H9 (cell line): ENCODE measurements at regions not wholly inside any gene's neighbourhood (a gene's known extent, or its start where the extent isn't known, plus 50 kb on each side); places are given as distances from the start of the nearest gene placed in this dataset.

Source experiments
- DNase-seq: peaks from one replicate; pipeline ENCODE4 v3.0.0-alpha.2; 2017
- H2AFZ ChIP-seq: one replicate; pipeline ENCODE4 v1.6.1; 2013; ENCODE audit warnings: mild to moderate bottlenecking, low read length, control low read depth, moderate library complexity
- H2AK5ac ChIP-seq: 2 replicates; pipeline ENCODE4 v1.6.1; 2013; ENCODE audit warnings: low read length, control low read depth, mixed read lengths; ENCODE audit not compliant: insufficient read length
- H2BK120ac ChIP-seq: one replicate; pipeline ENCODE4 v1.6.1; 2013; ENCODE audit warnings: low read depth, mild to moderate bottlenecking, low read length, control low read depth, inconsistent platforms; ENCODE audit not compliant: poor library complexity, severe bottlenecking
- H2BK12ac ChIP-seq: 2 replicates; pipeline ENCODE4 v1.6.1; 2013; ENCODE audit warnings: low read length, control low read depth, mixed read lengths, low read depth; ENCODE audit not compliant: insufficient read length
- H2BK15ac ChIP-seq: 2 replicates; pipeline ENCODE4 v1.6.1; 2013; ENCODE audit warnings: low read depth, low read length, control low read depth
- H2BK20ac ChIP-seq: one replicate; pipeline ENCODE4 v1.6.1; 2013; ENCODE audit warnings: low read depth, mild to moderate bottlenecking, low read length, control low read depth, inconsistent platforms; ENCODE audit not compliant: poor library complexity, severe bottlenecking
- H2BK5ac ChIP-seq: 2 replicates; pipeline ENCODE4 v1.6.1; 2013; ENCODE audit warnings: low read length, control low read depth, mixed read lengths; ENCODE audit not compliant: insufficient read length
- H3K14ac ChIP-seq: 2 replicates; pipeline ENCODE4 v1.6.1; 2013; ENCODE audit warnings: low read length, control low read depth; ENCODE audit not compliant: insufficient read depth
- H3K18ac ChIP-seq: 2 replicates; pipeline ENCODE4 v1.6.1; 2013; ENCODE audit warnings: low read depth, mild to moderate bottlenecking, mixed read lengths, low read length, control low read depth; ENCODE audit not compliant: insufficient read length
- H3K23ac ChIP-seq: 2 replicates; pipeline ENCODE4 v1.6.1; 2013; ENCODE audit warnings: low read length, control low read depth, mixed read lengths, low read depth; ENCODE audit not compliant: insufficient read length
- H3K23me2 ChIP-seq: 2 replicates; pipeline ENCODE4 v1.6.1; 2013; ENCODE audit warnings: low read depth, mild to moderate bottlenecking, mixed read lengths, low read length, control low read depth; ENCODE audit not compliant: insufficient read length, poor library complexity, severe bottlenecking
- H3K27ac ChIP-seq: 2 replicates; pipeline ENCODE4 v1.5.1; 2013; ENCODE audit warnings: low read length, control low read depth, mixed read lengths, low read depth; ENCODE audit not compliant: insufficient read length
- H3K27me3 ChIP-seq: 2 replicates; pipeline ENCODE4 v1.6.1; 2013; ENCODE audit warnings: low read length, control low read depth, inconsistent platforms; ENCODE audit not compliant: insufficient read depth
- H3K4ac ChIP-seq: 2 replicates; pipeline ENCODE4 v1.6.1; 2013; ENCODE audit warnings: low read depth, mild to moderate bottlenecking, control low read depth, inconsistent platforms, low read length, moderate library complexity
- H3K4me1 ChIP-seq: 2 replicates; pipeline ENCODE4 v1.6.1; 2013; ENCODE audit warnings: low read length, control low read depth, inconsistent platforms; ENCODE audit not compliant: insufficient read depth
- H3K4me2 ChIP-seq: 2 replicates; pipeline ENCODE4 v1.6.1; 2013; ENCODE audit warnings: low read length, control low read depth, mixed read lengths; ENCODE audit not compliant: insufficient read length, insufficient read depth
- H3K56ac ChIP-seq: 2 replicates; pipeline ENCODE4 v1.6.1; 2013; ENCODE audit warnings: low read depth, mild to moderate bottlenecking, mixed read lengths, low read length, control low read depth; ENCODE audit not compliant: insufficient read length
- H3K79me1 ChIP-seq: 2 replicates; pipeline ENCODE4 v1.6.1; 2013; ENCODE audit warnings: low read depth, mild to moderate bottlenecking, moderate library complexity, low read length, control low read depth, inconsistent platforms; ENCODE audit not compliant: insufficient read depth, poor library complexity, severe bottlenecking
- H3K79me2 ChIP-seq: 2 replicates; pipeline ENCODE4 v1.6.1; 2013; ENCODE audit warnings: low read length, control low read depth, inconsistent platforms; ENCODE audit not compliant: insufficient read depth
- H3K9ac ChIP-seq: 2 replicates; pipeline ENCODE4 v1.6.1; 2013; ENCODE audit warnings: low read length, control low read depth, mixed read lengths; ENCODE audit not compliant: insufficient read length; ENCODE audit errors: extremely low read depth
- H3K9me3 ChIP-seq: one replicate; pipeline ENCODE4 v1.6.1; 2013; ENCODE audit warnings: low read depth, low read length, inconsistent platforms; ENCODE audit not compliant: control insufficient read depth
- H3T11ph ChIP-seq: one replicate; pipeline ENCODE4 v1.6.1; 2013; ENCODE audit warnings: mild to moderate bottlenecking, low read length, control low read depth, inconsistent platforms
- H4K20me1 ChIP-seq: one replicate; pipeline ENCODE4 v1.6.1; 2013; ENCODE audit not compliant: control insufficient read depth, insufficient read length, insufficient read depth
- H4K5ac ChIP-seq: 2 replicates; pipeline ENCODE4 v1.6.1; 2013; ENCODE audit warnings: low read depth, mild to moderate bottlenecking, mixed read lengths, low read length, control low read depth; ENCODE audit not compliant: insufficient read length
- H4K8ac ChIP-seq: replicated peaks from 2 replicates; pipeline ENCODE4 v1.6.1; 2013; ENCODE audit warnings: low read length, control low read depth, mixed read lengths, low read depth; ENCODE audit not compliant: insufficient read length
- H4K91ac ChIP-seq: 2 replicates; pipeline ENCODE4 v1.6.1; 2013; ENCODE audit warnings: low read depth, mild to moderate bottlenecking, moderate library complexity, mixed read lengths, low read length, control low read depth; ENCODE audit not compliant: insufficient read length
- H3K27ac Mint-ChIP-seq, 3 experiments: 2 replicates in 2 of 3; 3 replicates in 1 of 3; pipeline ENCODE4 v1.8.0; 2020 to 2021; ENCODE audit warnings: mixed read lengths in 3 of 3, mild to moderate bottlenecking in 1 of 3, moderate library complexity in 1 of 3
- H3K27me3 Mint-ChIP-seq: 2 replicates; pipeline ENCODE4 v1.8.0; 2021; ENCODE audit warnings: low read depth, mild to moderate bottlenecking, moderate library complexity, mixed read lengths
- H3K36me3 Mint-ChIP-seq, 3 experiments: 2 replicates in 2 of 3; 3 replicates in 1 of 3; pipeline ENCODE4 v1.8.0; 2020 to 2021; ENCODE audit warnings: low read depth in 3 of 3, mixed read lengths in 3 of 3; ENCODE audit not compliant: insufficient read depth in 1 of 3
- H3K4me1 Mint-ChIP-seq, 2 experiments: 2 replicates each; pipeline ENCODE4 v1.8.0; 2020; ENCODE audit warnings: mixed read lengths in 2 of 2
- H3K4me3 Mint-ChIP-seq, 2 experiments: 2 replicates in 1 of 2; 3 replicates in 1 of 2; pipeline ENCODE4 v1.8.0; 2020 to 2021; ENCODE audit warnings: mild to moderate bottlenecking in 2 of 2, mixed read lengths in 2 of 2, moderate library complexity in 1 of 2
- H3K9me3 Mint-ChIP-seq, 2 experiments: 2 replicates in 1 of 2; 3 replicates in 1 of 2; pipeline ENCODE4 v1.8.0; 2020; ENCODE audit warnings: mild to moderate bottlenecking in 2 of 2, mixed read lengths in 2 of 2, moderate library complexity in 1 of 2
- CTCF ChIP-seq: fragments of 200-600 bp; sonication (generic); conservative IDR thresholded peaks from 3 replicates; pipeline ENCODE4 v1.8.0; 2021; ENCODE audit warnings: antibody characterized with exemption, mild to moderate bottlenecking
- WGBS: extraction: QIAGEN DNeasy Blood & Tissue Kit; methylation state at CpG from one replicate; pipeline ENCODE4 v1.1.7; 2013; ENCODE audit warnings: missing lambda C conversion rate, low lambda C conversion rate, mixed read lengths; ENCODE audit not compliant: insufficient read length; ENCODE audit errors: extremely low coverage; 5-methylcytosine and 5-hydroxymethylcytosine counted together

- H2BK12ac ChIP-seq: no peak overlapping the region
- H2AFZ ChIP-seq: no peak overlapping the region
- H3K14ac ChIP-seq: no peak overlapping the region
- TF ChIP-seq CTCF: no peak
- no peak overlapping the region for H4K91ac ChIP-seq
- Mint-ChIP-seq H3K27ac (no peak overlapping the region), H3K9me3 (no peaks in the 10 kb centered on the region; a peak in 2 of 5 replicates), H3K27me3 (no peaks in the 10 kb centered on the region; the same call in 1 of the 2 replicates), H3K36me3 (no peaks in the 10 kb centered on the region; a peak in 1 of 7 replicates), H3K4me3 (no peak overlapping the region), H3K4me1 (no peaks in the 10 kb centered on the region)
- H3K4me1 ChIP-seq: no peaks in the 10 kb centered on the region
- H2BK15ac ChIP-seq: no peak overlapping the region
- WGBS: no CpG with 5 or more reads among the region's 2 CpGs
- H3K79me2 ChIP-seq: no peaks in the 10 kb centered on the region
- no peak overlapping the region for H3K9ac ChIP-seq
- H3K27me3 ChIP-seq: no peaks in the 10 kb centered on the region
- no peak overlapping the region for H2AK5ac ChIP-seq
- H3K18ac ChIP-seq: no peak overlapping the region
- H3T11ph ChIP-seq: no peak overlapping the region
- H3K4ac ChIP-seq: no peak overlapping the region
- no peak overlapping the region for H2BK120ac ChIP-seq
- H4K5ac ChIP-seq: no peak overlapping the region
- no peak for DNase-seq
- H3K9me3 ChIP-seq: no peaks in the 10 kb centered on the region
- H3K56ac ChIP-seq: no peak overlapping the region
- H2BK5ac ChIP-seq: no peak overlapping the region
- no peak overlapping the region for H3K23ac ChIP-seq
- no peaks in the 10 kb centered on the region for H3K23me2 ChIP-seq
- no peak overlapping the region for H3K4me2 ChIP-seq
- H2BK20ac ChIP-seq: no peak overlapping the region
- no peaks in the 10 kb centered on the region for H3K79me1 ChIP-seq
- no peak overlapping the region for H4K8ac ChIP-seq
- H3K27ac ChIP-seq: no peak overlapping the region
- no peaks in the 10 kb centered on the region for H4K20me1 ChIP-seq
These were observed 416.1 kb downstream of the ATP23 start for GRCh38 chr12:58357511-58357910.
